Adrenal gland (tissue), 9 donors: ENCODE measurements at regions not wholly inside any gene's neighbourhood (a gene's known extent, or its start where the extent isn't known, plus 50 kb on each side); places are given as distances from the start of the nearest gene placed in this dataset.

Experiments used
- DNase-seq, 7 donors: peaks; one replicate each; pipeline ENCODE4 v3.0.0-alpha.2; 2019 to 2020
- H3K27ac ChIP-seq, 5 donors: fragments of 200-600 bp; sonication (generic) in 4 of 5; 1 replicate in 3 of 5; 2 replicates in 2 of 5; pipeline versions ENCODE4 v1.5.1 to v1.8.0; 2016 to 2020; ENCODE audit warnings: mild to moderate bottlenecking in 1 of 5
- H3K27me3 ChIP-seq: fragments of 200-600 bp; 2 replicates; pipeline ENCODE4 v1.8.0; 2021
- H3K36me3 ChIP-seq, 2 donors: fragments of 200-600 bp; replicated peaks in 1 of 2; 1 replicate in 1 of 2; 2 replicates in 1 of 2; pipeline versions ENCODE4 v1.5.1 to v1.8.0; 2018 to 2022
- H3K4me1 ChIP-seq, 2 donors: fragments of 200-600 bp; replicated peaks in 1 of 2; 1 replicate in 1 of 2; 2 replicates in 1 of 2; pipeline versions ENCODE4 v1.5.1 to v1.8.0; 2018 to 2021
- H3K4me3 ChIP-seq, 4 donors: fragments of 200-600 bp; sonication (generic) in 3 of 4; one replicate each; pipeline ENCODE4 v1.5.1; 2016 to 2018
- H3K9me3 ChIP-seq, 3 donors: fragments of 200-600 bp; sonication (generic) in 1 of 3; replicated peaks in 1 of 3; 1 replicate in 2 of 3; 2 replicates in 1 of 3; pipeline versions ENCODE4 v1.5.1 to v1.8.0; 2016 to 2021
- POLR2A ChIP-seq, 2 donors: fragments of 450-650 bp; IDR thresholded peaks; one replicate each; pipeline ENCODE4 v1.6.1; 2017; ENCODE audit warnings: antibody characterized with exemption in 2 of 2, mild to moderate bottlenecking in 2 of 2, moderate library complexity in 1 of 2
- WGBS, 4 donors: extraction: QIAGEN DNeasy Blood & Tissue Kit in 2 of 4; methylation state at CpG; one replicate each; pipeline versions ENCODE4 v1.1.5 to v1.1.7; 2013 to 2017; 5-methylcytosine and 5-hydroxymethylcytosine counted together
- intact Hi-C, 2 donors: fragments of 100-400 bp; cut with DNase I; formaldehyde crosslinking; loops; one replicate each; pipeline versions ENCODE4 v1.14.1 to v1.15.0; 2022 to 2023
- TF ChIP-seq, protein P1 (sequence below), 6 experiments: fragments of 450-650 bp in 4 of 6; fragments of 200-600 bp in 2 of 6; sonication (generic) in 1 of 6; IDR thresholded peaks; 1 replicate in 5 of 6; 2 replicates in 1 of 6; pipeline versions ENCODE4 v1.5.1 to v1.8.0; 2016 to 2021; ENCODE audit warnings: antibody characterized with exemption in 6 of 6, mild to moderate bottlenecking in 2 of 6, moderate library complexity in 1 of 6
- donor health status: healthy with polysubstance abuse.
- donor health status: Bipolar disorder and iron deficiency.
- donor health status: DM: yes; HTN: yes; CAD: no.
- donor health status: DM: no; HTN: no; CAD: no.
- donor health status: DM: no; HTN: no; CAD: no.

GRCh38 chr1:78715181-78715661, 65.6 kb downstream of the IFI44 start:
- no peak for DNase-seq
- Histone ChIP-seq H3K4me1 (no peaks in the 10 kb centered on the region), H3K27me3 (no peaks in the 10 kb centered on the region), H3K36me3 (no peaks in the 10 kb centered on the region), H3K27ac (no peak overlapping the region), H3K9me3 (no peaks in the 10 kb centered on the region), H3K4me3 (no peak overlapping the region)
- intact Hi-C loops = no loop called here
- TF ChIP-seq, protein P1, sequence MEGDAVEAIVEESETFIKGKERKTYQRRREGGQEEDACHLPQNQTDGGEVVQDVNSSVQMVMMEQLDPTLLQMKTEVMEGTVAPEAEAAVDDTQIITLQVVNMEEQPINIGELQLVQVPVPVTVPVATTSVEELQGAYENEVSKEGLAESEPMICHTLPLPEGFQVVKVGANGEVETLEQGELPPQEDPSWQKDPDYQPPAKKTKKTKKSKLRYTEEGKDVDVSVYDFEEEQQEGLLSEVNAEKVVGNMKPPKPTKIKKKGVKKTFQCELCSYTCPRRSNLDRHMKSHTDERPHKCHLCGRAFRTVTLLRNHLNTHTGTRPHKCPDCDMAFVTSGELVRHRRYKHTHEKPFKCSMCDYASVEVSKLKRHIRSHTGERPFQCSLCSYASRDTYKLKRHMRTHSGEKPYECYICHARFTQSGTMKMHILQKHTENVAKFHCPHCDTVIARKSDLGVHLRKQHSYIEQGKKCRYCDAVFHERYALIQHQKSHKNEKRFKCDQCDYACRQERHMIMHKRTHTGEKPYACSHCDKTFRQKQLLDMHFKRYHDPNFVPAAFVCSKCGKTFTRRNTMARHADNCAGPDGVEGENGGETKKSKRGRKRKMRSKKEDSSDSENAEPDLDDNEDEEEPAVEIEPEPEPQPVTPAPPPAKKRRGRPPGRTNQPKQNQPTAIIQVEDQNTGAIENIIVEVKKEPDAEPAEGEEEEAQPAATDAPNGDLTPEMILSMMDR (IDR thresholded peaks at IDR 0.05) = no peak
- no peak for TF ChIP-seq POLR2A (IDR thresholded peaks at IDR 0.05)

DNA sequence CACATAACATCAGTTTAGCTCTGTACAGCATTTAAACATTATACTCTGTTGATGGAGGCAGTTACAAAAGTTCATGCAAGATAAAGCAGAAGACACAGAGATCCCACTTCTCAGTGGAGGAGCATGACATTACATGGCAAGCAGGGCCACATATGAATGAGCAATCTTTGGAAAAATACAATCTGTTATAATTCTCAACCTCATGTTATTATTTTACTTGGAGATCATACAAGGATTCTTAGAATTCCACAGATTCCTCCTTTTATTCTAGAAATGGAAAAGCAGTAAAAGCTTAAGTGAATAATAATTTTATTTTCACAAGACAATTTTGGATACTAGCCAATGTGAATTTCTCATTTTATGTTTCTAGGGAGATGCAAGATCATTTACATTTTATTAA, 66.6 kb downstream of the IFI44 start:
- DNase-seq = no peak
- H3K27me3 ChIP-seq = no peaks in the 10 kb centered on the region
- no peaks in the 10 kb centered on the region for H3K9me3 ChIP-seq
- no peak overlapping the region for H3K27ac ChIP-seq
- intact Hi-C loops = no loop called here
- no peaks in the 10 kb centered on the region for H3K36me3 ChIP-seq
- no peaks in the 10 kb centered on the region for H3K4me1 ChIP-seq
- TF ChIP-seq POLR2A (IDR thresholded peaks at IDR 0.05) = no peak
- TF ChIP-seq, protein P1 (IDR thresholded peaks at IDR 0.05) = no peak
- no peak overlapping the region for H3K4me3 ChIP-seq

DNA sequence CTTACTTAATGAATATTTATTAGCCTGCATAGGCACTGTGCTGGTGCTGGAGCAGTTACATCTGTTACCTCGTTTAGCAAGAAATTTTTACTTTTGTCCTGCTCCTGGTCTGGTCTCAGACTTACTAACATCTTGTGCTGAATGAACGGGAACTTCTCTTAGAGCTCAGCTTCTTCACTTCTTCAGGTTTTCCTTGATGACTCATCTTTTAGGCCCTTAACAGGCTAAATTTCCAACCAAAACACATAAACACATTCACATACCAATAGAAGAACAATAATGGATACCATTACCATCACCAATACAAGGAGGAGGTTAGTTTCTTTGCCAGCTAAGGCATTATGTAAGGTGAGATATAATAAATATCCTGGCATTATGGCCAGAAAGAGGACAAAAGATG, 68.9 kb downstream of the IFI44 start:
- H3K36me3 ChIP-seq = no peaks in the 10 kb centered on the region
- H3K9me3 ChIP-seq = no peaks in the 10 kb centered on the region
- H3K4me1 ChIP-seq = no peaks in the 10 kb centered on the region
- WGBS, 4 donors = 62 to 67% (median 64%) methylated on average over 2 of the region's 2 CpGs
- H3K4me3 ChIP-seq = no peak overlapping the region
- intact Hi-C loops = no loop called here
- TF ChIP-seq, protein P1 (IDR thresholded peaks at IDR 0.05) = no peak
- TF ChIP-seq POLR2A (IDR thresholded peaks at IDR 0.05) = no peak
- H3K27ac ChIP-seq = no peak overlapping the region
- no peaks in the 10 kb centered on the region for H3K27me3 ChIP-seq
- no peak for DNase-seq

- no peak overlapping the region for H3K4me3 ChIP-seq
- TF ChIP-seq POLR2A (IDR thresholded peaks at IDR 0.05) = no peak
- TF ChIP-seq, protein P1 (IDR thresholded peaks at IDR 0.05) = no peak
- WGBS, 4 donors = 41 to 59% (median 51%) methylated on average over 3 of the region's 3 CpGs
- no peaks in the 10 kb centered on the region for H3K36me3 ChIP-seq
- H3K4me1 ChIP-seq = no peaks in the 10 kb centered on the region
- intact Hi-C loops = no loop called here
- H3K27me3 ChIP-seq = no peaks in the 10 kb centered on the region
- no peaks in the 10 kb centered on the region for H3K9me3 ChIP-seq
- no peak for DNase-seq
- no peak overlapping the region for H3K27ac ChIP-seq
Observed at GRCh38 chr1:78721136-78721535, 71.5 kb downstream of the IFI44 start.
